Small intestine (tissue), 7 donors: ENCODE measurements at regions not wholly inside any gene's neighbourhood (a gene's known extent, or its start where the extent isn't known, plus 50 kb on each side); places are given as distances from the start of the nearest gene placed in this dataset.

ENCODE experiments used
- DNase-seq, 2 donors: peaks; one replicate each; pipeline versions ENCODE4 v3.0.0 to v3.0.0-alpha.2; 2013
- FAIRE-seq: peaks from 2 replicates; lab custom pipeline; 2012; peaks lifted over from hg19 to GRCh38; lab: Jason Lieb, UNC
- H3K27ac ChIP-seq, 3 donors: one replicate each; pipeline ENCODE4 v1.5.1; 2013; ENCODE audit warnings: low read length in 2 of 3, mild to moderate bottlenecking in 2 of 3, control low read depth in 1 of 3, inconsistent platforms in 1 of 3, low read depth in 1 of 3, moderate library complexity in 1 of 3
- H3K27me3 ChIP-seq, 3 donors: one replicate each; pipeline ENCODE4 v1.6.1; 2013; ENCODE audit warnings: low read length in 3 of 3, inconsistent platforms in 1 of 3; ENCODE audit not compliant: control insufficient read depth in 3 of 3, insufficient read depth in 3 of 3
- H3K36me3 ChIP-seq, 3 donors: one replicate each; pipeline ENCODE4 v1.6.1; 2013; ENCODE audit warnings: low read length in 3 of 3, inconsistent platforms in 1 of 3, low read depth in 1 of 3, mild to moderate bottlenecking in 1 of 3, moderate library complexity in 1 of 3; ENCODE audit not compliant: control insufficient read depth in 3 of 3, insufficient read depth in 2 of 3
- H3K4me1 ChIP-seq, 3 donors: one replicate each; pipeline ENCODE4 v1.6.1; 2013; ENCODE audit warnings: low read length in 2 of 3, inconsistent platforms in 1 of 3, low read depth in 1 of 3, mild to moderate bottlenecking in 1 of 3, moderate library complexity in 1 of 3; ENCODE audit not compliant: control insufficient read depth in 3 of 3, insufficient read depth in 2 of 3
- H3K4me3 ChIP-seq, 3 donors: one replicate each; pipeline ENCODE4 v1.5.1; 2013; ENCODE audit warnings: low read length in 3 of 3, control low read depth in 1 of 3, inconsistent platforms in 1 of 3, low read depth in 1 of 3, mild to moderate bottlenecking in 1 of 3, moderate library complexity in 1 of 3
- H3K9me3 ChIP-seq, 2 donors: one replicate each; pipeline ENCODE4 v1.6.1; 2013; ENCODE audit warnings: low read depth in 1 of 2, low read length in 1 of 2; ENCODE audit not compliant: control insufficient read depth in 2 of 2, insufficient read depth in 1 of 2
- WGBS, 3 donors: extraction: QIAGEN DNeasy Blood & Tissue Kit; methylation state at CpG; one replicate each; pipeline ENCODE4 v1.1.7; 2013; 5-methylcytosine and 5-hydroxymethylcytosine counted together
- donor health status: healthy with polysubstance abuse.
- donor health status: control.
- donor health status: control.
- donor health status: Bipolar disorder and iron deficiency.
- donor health status: healthy.

DNA sequence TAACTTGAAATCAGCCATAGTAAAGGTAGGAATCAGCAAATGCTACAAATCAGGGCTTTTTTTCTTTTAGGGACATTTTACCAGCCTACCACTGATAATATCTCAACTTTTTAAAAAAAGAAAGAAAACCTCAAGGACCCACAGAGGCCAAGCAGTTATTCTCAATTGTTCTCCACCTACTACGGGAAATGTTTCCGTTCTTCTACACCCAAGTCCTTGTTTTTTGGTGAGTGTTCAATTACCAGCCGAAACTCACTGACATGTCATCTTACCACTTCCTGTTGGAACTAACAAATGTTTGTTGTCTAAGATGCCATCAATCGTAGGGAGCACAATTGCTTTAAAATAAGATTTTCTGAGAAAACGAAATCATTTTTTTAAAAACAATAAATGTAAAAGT, 50.2 kb upstream of the CDK1 start:
- no peaks in the 10 kb centered on the region for H3K27me3 ChIP-seq
- no peaks in the 10 kb centered on the region for H3K4me1 ChIP-seq
- H3K36me3 ChIP-seq: no peaks in the 10 kb centered on the region
- H3K4me3 ChIP-seq: no peak overlapping the region
- peak in 1 of 2 donors; percentile 35 for DNase-seq
- WGBS, 3 donors: 60 to 85% (median 69%) methylated on average over 5 of the region's 5 CpGs
- FAIRE-seq: peak; percentile 23
- H3K9me3 ChIP-seq: no peaks in the 10 kb centered on the region
- H3K27ac ChIP-seq: peak overlapping the region in 1 of 3 donors; percentile 20

DNA sequence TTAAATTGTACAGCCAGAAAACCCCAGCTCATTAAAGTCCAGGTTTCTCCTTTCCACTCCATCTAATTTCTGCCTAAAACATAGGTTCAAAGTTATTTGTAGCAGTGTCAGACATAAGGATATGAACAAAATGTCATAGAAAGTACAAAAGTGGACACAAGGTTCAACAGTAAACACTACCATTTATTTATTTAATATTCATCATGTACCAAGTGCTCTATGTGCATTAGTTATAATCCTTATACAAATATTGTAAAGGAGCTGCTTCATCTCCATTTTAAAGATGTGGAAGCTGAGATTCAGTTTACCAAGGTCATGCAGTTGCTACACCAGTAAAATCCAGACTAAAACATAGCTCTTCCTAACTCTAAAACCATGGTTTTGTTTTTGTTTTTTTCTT, 52.0 kb upstream of the CDK1 start:
- no peak overlapping the region for H3K27ac ChIP-seq
- H3K36me3 ChIP-seq: no peaks in the 10 kb centered on the region
- DNase-seq: no peak
- H3K27me3 ChIP-seq: no peaks in the 10 kb centered on the region
- no peaks in the 10 kb centered on the region for H3K9me3 ChIP-seq
- no peak overlapping the region for H3K4me3 ChIP-seq
- peaks cover 0 to 2% (median 0%) of the 10 kb centered on the region in 3 donors for H3K4me1 ChIP-seq
- no peak for FAIRE-seq

DNA sequence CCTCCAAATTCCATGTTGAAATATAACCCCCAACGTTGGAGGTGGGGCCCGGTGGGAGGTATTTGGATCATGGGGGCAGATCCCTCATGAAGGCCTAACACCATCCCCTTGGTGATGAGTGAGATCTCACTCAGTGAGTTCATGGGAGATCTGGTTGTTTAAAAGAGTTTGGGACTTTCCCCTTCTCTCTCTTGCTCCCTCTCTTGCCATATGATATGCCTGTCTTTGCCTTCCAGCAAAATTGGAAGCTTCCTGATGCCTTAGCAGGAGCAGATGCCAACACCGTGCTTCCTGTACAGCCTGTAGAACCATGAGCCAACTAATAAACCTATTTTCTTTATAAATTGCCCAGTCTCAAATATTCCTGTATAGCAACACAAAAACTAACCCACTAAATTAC, 55.7 kb upstream of the CDK1 start:
- no peak overlapping the region for H3K27ac ChIP-seq
- DNase-seq (no peak), FAIRE-seq (no peak)
- no peaks in the 10 kb centered on the region for H3K27me3 ChIP-seq
- no peaks in the 10 kb centered on the region for H3K9me3 ChIP-seq
- H3K4me1 ChIP-seq: peaks cover 0 to 2% (median 0%) of the 10 kb centered on the region in 3 donors
- 79 to 88% (median 84%) methylated on average over 3 of the region's 3 CpGs for WGBS, 3 donors
- H3K36me3 ChIP-seq: no peaks in the 10 kb centered on the region
- no peak overlapping the region for H3K4me3 ChIP-seq

DNA sequence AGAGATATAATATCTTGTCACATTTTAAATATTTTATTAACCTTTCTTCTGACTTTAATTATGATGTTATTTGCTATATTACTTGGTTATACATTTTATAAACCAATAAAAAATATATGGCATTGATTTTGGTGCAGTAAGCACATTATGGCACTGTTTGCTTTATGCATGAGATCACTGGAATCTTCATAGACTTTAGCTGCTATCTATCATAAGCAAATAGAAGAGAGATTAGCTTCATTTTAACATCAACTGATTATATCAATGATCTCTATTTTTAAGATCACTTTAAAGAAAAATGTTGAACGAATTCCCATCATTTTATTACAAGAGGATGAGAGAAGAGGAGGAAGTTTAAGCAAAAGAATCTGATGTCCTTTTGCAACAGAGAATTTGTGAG, 58.6 kb upstream of the CDK1 start:
- no peak overlapping the region for H3K27ac ChIP-seq
- no peaks in the 10 kb centered on the region for H3K36me3 ChIP-seq
- DNase-seq (no peak), FAIRE-seq (no peak)
- WGBS, 3 donors: 14 to 52% (median 23%) methylated on average over 1 of the region's 1 CpG
- no peak overlapping the region for H3K4me3 ChIP-seq
- H3K9me3 ChIP-seq: no peaks in the 10 kb centered on the region
- no peaks in the 10 kb centered on the region for H3K27me3 ChIP-seq
- peaks cover 0 to 2% (median 0%) of the 10 kb centered on the region in 3 donors for H3K4me1 ChIP-seq

DNA sequence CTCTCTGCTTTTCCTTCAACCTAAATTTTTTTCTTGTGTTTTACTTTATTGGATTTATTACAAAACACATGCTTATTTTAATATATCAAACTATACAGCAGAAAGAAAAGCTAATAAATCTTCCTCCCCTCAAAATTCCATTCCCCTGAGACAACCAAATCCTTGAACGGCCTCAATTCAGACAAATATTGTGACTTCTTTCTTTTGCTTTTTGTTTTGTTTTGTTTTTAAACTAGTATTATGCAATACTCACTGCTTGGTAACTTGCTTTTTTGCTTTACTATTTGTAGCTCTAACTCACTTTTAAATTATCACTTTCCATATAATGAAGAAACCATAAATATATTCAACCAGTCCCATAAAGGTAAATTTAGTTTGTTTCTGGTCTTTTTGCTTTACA, 59.4 kb upstream of the CDK1 start:
- 57 to 81% (median 69%) methylated on average over 1 of the region's 1 CpG for WGBS, 3 donors
- H3K4me1 ChIP-seq: peaks cover 0 to 2% (median 0%) of the 10 kb centered on the region in 3 donors
- H3K4me3 ChIP-seq: no peak overlapping the region
- no peaks in the 10 kb centered on the region for H3K9me3 ChIP-seq
- no peaks in the 10 kb centered on the region for H3K36me3 ChIP-seq
- H3K27ac ChIP-seq: no peak overlapping the region
- no peaks in the 10 kb centered on the region for H3K27me3 ChIP-seq
- DNase-seq: no peak
- FAIRE-seq: no peak

DNA sequence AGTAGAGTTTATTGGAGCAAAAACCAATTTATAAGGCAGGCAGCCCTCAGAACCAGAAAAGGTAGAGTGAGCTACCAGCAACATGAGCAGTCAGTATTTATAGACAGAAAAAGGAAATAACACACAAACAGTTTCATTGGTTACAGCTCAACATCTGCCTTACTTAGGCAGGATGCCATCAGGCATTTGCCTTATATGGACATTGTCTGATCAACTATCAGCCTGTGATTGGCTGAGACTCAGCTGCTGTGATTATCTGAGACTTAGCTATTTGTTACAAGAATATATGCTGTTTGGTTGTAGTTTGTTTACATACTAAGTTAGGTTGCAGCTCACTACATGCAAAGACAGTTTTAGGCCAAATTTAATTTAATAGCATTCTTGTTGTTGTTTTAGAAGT, 60.4 kb upstream of the CDK1 start:
- DNase-seq (no peak), FAIRE-seq (no peak)
- Histone ChIP-seq H3K4me3 (no peak overlapping the region), H3K9me3 (no peaks in the 10 kb centered on the region), H3K27me3 (no peaks in the 10 kb centered on the region), H3K4me1 (peaks cover 0 to 2% (median 0%) of the 10 kb centered on the region in 3 donors), H3K27ac (no peak overlapping the region), H3K36me3 (no peaks in the 10 kb centered on the region)

DNA sequence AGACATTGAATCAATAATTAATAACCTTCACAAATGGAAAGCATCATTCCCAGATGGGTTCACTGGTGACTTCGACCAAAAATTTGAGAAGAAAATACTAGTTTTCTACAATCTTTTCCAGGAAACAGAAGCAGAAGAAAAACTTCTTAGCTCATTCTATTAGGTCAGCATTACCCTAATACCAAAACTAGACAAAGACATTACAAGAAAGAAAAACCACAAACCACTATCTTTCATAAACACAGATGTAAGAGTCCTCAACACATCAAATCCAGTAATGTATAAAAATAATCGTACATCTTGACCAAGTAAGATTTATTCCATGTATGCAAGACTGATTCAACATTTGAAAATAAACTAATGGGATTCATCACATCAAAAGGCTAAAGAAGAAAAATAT, 64.0 kb upstream of the CDK1 start:
- Histone ChIP-seq H3K4me3 (no peak overlapping the region), H3K9me3 (peaks cover 0 to 3% of the 10 kb centered on the region in 2 donors), H3K36me3 (no peaks in the 10 kb centered on the region), H3K27ac (no peak overlapping the region), H3K4me1 (no peaks in the 10 kb centered on the region), H3K27me3 (no peaks in the 10 kb centered on the region)
- peak in 1 of 2 donors; percentile 9 for DNase-seq
- FAIRE-seq: no peak
- WGBS, 3 donors: 64 to 80% (median 68%) methylated on average over 2 of the region's 2 CpGs

DNA sequence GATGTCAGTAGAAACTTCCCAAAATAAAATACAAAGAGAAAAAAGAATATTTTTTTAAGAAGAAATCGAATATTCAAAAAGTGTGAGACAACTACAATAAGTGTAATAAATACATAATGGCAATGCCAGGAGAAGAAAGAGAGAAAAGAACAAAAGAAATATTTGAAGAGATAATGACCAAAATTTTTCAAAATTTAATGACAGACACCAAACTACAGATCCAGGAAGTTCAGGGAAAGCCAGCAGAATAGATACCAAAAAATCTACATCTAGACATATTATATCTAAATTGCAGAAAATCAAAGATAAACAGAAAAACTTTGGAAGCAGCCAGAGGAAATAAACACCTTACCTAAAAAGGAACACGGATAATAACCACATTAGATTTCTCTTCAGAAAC, 66.8 kb upstream of the CDK1 start:
- H3K27ac ChIP-seq: no peak overlapping the region
- H3K4me3 ChIP-seq: no peak overlapping the region
- no peak for FAIRE-seq
- H3K9me3 ChIP-seq: peaks cover 0 to 3% of the 10 kb centered on the region in 2 donors
- H3K27me3 ChIP-seq: no peaks in the 10 kb centered on the region
- H3K4me1 ChIP-seq: peaks cover 0 to 4% (median 2%) of the 10 kb centered on the region in 3 donors
- 87 to 96% (median 92%) methylated on average over 2 of the region's 2 CpGs for WGBS, 3 donors
- H3K36me3 ChIP-seq: no peaks in the 10 kb centered on the region
- no peak for DNase-seq

DNA sequence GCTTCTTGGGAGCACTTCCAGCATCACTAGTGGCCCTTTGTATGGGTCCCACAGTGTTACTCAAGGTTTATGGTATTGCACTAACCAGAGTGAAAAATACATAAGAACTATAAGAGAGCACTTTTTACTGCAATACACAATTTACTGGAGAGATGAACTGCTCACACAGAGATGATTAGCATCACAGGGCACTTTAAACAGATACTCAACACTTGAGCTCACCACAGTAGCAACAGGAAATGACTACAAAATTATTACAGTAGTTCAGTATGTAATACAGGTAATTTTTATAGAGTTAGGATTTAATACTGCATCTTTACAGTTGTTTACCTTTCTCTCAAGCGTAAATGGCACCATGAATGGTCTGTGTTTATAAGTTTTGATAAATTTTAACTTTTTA, 68.2 kb upstream of the CDK1 start:
- no peaks in the 10 kb centered on the region for H3K27me3 ChIP-seq
- FAIRE-seq: no peak
- DNase-seq: no peak
- H3K36me3 ChIP-seq: no peaks in the 10 kb centered on the region
- peaks cover 0 to 4% (median 2%) of the 10 kb centered on the region in 3 donors for H3K4me1 ChIP-seq
- 88 to 94% (median 93%) methylated on average over 1 of the region's 1 CpG for WGBS, 3 donors
- H3K4me3 ChIP-seq: no peak overlapping the region
- no peak overlapping the region for H3K27ac ChIP-seq
- peaks cover 0 to 3% of the 10 kb centered on the region in 2 donors for H3K9me3 ChIP-seq
